HepG2 (cell line): ENCODE measurements at regions not wholly inside any gene's neighbourhood (a gene's known extent, or its start where the extent isn't known, plus 50 kb on each side); places are given as distances from the start of the nearest gene placed in this dataset.

Source experiments
- ATAC-seq: fragments of 200-7000 bp; cut with Tn5 transposase; 3 replicates; pipeline ENCODE4 v1.9.1; 2020; ENCODE audit warnings: mild to moderate bottlenecking, moderate library complexity
- BruUV-seq: library from RNA; stranded (reverse); fragments of 400-500 nt; replicated peaks from 2 replicates; lab custom pipeline; 2021; lab: Mats Ljungman, UMichigan
- CTCF ChIA-PET: fragments of 300-600 bp; formaldehyde crosslinking; extraction: SDS; loops from one replicate; lab custom pipeline; 2021; ENCODE audit warnings: low total read pairs, inconsistent platforms, low intra/inter-chr PET ratio; lab: Yijun Ruan, JAX
- POLR2A ChIA-PET: fragments of 350-600 bp; sonication (Branson Sonifier 250); formaldehyde crosslinking; loops from one replicate; lab custom pipeline; 2020; ENCODE audit warnings: antibody characterized with exemption, inconsistent platforms; lab: Yijun Ruan, JAX
- DNase-seq: peaks from one replicate; pipeline ENCODE4 v3.0.0-alpha.2; 2015; ENCODE audit warnings: low spot score
- FAIRE-seq: peaks from 3 replicates; lab custom pipeline; 2011; peaks lifted over from hg19 to GRCh38; lab: Jason Lieb, UNC
- H2AFZ ChIP-seq: one replicate; pipeline ENCODE4 v1.6.1; 2011; ENCODE audit warnings: low read length, inconsistent platforms
- H3K27ac ChIP-seq: fragments of 300-600 bp; 3 replicates; pipeline ENCODE4 v1.8.0; 2011; ENCODE audit warnings: mixed run types, mild to moderate bottlenecking, mixed read lengths, low read length, inconsistent platforms; ENCODE audit not compliant: insufficient read depth; ENCODE audit errors: extremely low read length
- H3K27me3 ChIP-seq, 2 experiments: fragments of 200-600 bp in 1 of 2; 2 replicates in 1 of 2; 3 replicates in 1 of 2; pipeline versions ENCODE4 v1.6.0 to v1.8.0; 2011; ENCODE audit warnings: low read length in 2 of 2, mild to moderate bottlenecking in 2 of 2, moderate library complexity in 2 of 2, inconsistent platforms in 1 of 2; ENCODE audit not compliant: insufficient read depth in 2 of 2, control insufficient read depth in 1 of 2
- H3K36me3 ChIP-seq, 2 experiments: fragments of 200-600 bp in 1 of 2; replicated peaks in 1 of 2; 2 replicates in 1 of 2; 3 replicates in 1 of 2; pipeline versions ENCODE4 v1.5.1 to v1.8.0; 2011; ENCODE audit warnings: low read length in 2 of 2, inconsistent platforms in 1 of 2; ENCODE audit not compliant: insufficient read depth in 2 of 2, control insufficient read depth in 1 of 2
- H3K4me1 ChIP-seq: 2 replicates; pipeline ENCODE4 v1.5.1; 2012; ENCODE audit warnings: low read length, inconsistent platforms; ENCODE audit not compliant: insufficient read depth
- H3K4me2 ChIP-seq: 2 replicates; pipeline ENCODE4 v1.6.0; 2011; ENCODE audit warnings: low read depth, low read length, inconsistent platforms
- H3K4me3 ChIP-seq, 3 experiments: fragments of 200-600 bp in 1 of 3; sonication (generic), shearing (Covaris generic) in 1 of 3; replicated peaks in 1 of 3; 2 replicates each; pipeline ENCODE4 v1.5.1; 2011 to 2016; ENCODE audit warnings: low read length in 3 of 3, inconsistent platforms in 2 of 3, low read depth in 2 of 3, mild to moderate bottlenecking in 2 of 3, control low read depth in 1 of 3, mixed read lengths in 1 of 3; ENCODE audit not compliant: insufficient read depth in 1 of 3
- H3K79me2 ChIP-seq: one replicate; pipeline ENCODE4 v1.6.1; 2011; ENCODE audit warnings: low read length, inconsistent platforms; ENCODE audit not compliant: insufficient read depth
- H3K9ac ChIP-seq: 2 replicates; pipeline ENCODE4 v1.6.0; 2011; ENCODE audit warnings: mild to moderate bottlenecking, low read depth, low read length, inconsistent platforms; ENCODE audit not compliant: insufficient read depth
- H3K9me3 ChIP-seq: 2 replicates; pipeline ENCODE4 v1.5.1; 2012; ENCODE audit warnings: mild to moderate bottlenecking, low read length
- H4K20me1 ChIP-seq: 2 replicates; pipeline ENCODE4 v1.6.0; 2011; ENCODE audit warnings: inconsistent platforms, mild to moderate bottlenecking, low read length, moderate library complexity; ENCODE audit not compliant: insufficient read depth
- CAMTA2 ChIP-seq: sonication (generic); formaldehyde crosslinking; IDR thresholded peaks from 2 replicates; pipeline ENCODE4 v1.4.0; 2020; ENCODE audit warnings: mild to moderate bottlenecking, missing genetic modification reagents, borderline replicate concordance
- CEBPZ ChIP-seq: IDR thresholded peaks from 2 replicates; pipeline ENCODE4 v1.6.1; 2012; ENCODE audit warnings: low read length, improper control_type of control experiment
- ETS1 ChIP-seq: sonication (generic); formaldehyde crosslinking; IDR thresholded peaks from 2 replicates; pipeline ENCODE4 v1.4.0; 2020; ENCODE audit warnings: missing genetic modification reagents
- HINFP ChIP-seq: sonication (generic); formaldehyde crosslinking; IDR thresholded peaks from 2 replicates; pipeline ENCODE4 v1.4.0; 2020; ENCODE audit warnings: low read depth, mild to moderate bottlenecking, missing genetic modification reagents
- HNRNPK ChIP-seq: fragments of 200-400 bp; formaldehyde crosslinking; IDR thresholded peaks from 2 replicates; pipeline ENCODE4 v1.6.1; 2018; ENCODE audit warnings: low read length, low read depth, moderate library complexity, mild to moderate bottlenecking; ENCODE audit not compliant: poor library complexity, severe bottlenecking
- HOMEZ ChIP-seq: IDR thresholded peaks from 2 replicates; pipeline ENCODE4 v1.6.1; 2016; ENCODE audit warnings: low read depth
- KLF12 ChIP-seq: sonication (generic); formaldehyde crosslinking; IDR thresholded peaks from 2 replicates; pipeline ENCODE4 v1.4.0; 2020; ENCODE audit warnings: missing genetic modification reagents, borderline replicate concordance
- NR3C1 ChIP-seq: sonication (generic); formaldehyde crosslinking; IDR thresholded peaks from 2 replicates; pipeline ENCODE4 v1.4.0; 2020; ENCODE audit warnings: missing genetic modification reagents
- SOX13 ChIP-seq, 3 experiments: fragments of 450-650 bp in 1 of 3; sonication (generic) in 1 of 3; formaldehyde crosslinking in 1 of 3; IDR thresholded peaks in 2 of 3; conservative IDR thresholded peaks in 1 of 3; 2 replicates each; pipeline versions ENCODE4 v1.5.0 to v1.6.1; 2016 to 2020; ENCODE audit warnings: antibody characterized with exemption in 1 of 3, mild to moderate bottlenecking in 1 of 3, missing compliant biosample characterization in 1 of 3, missing genetic modification reagents in 1 of 3, moderate library complexity in 1 of 3
- ZNF234 ChIP-seq: sonication (generic); formaldehyde crosslinking; conservative IDR thresholded peaks from 2 replicates; pipeline ENCODE4 v1.5.1; 2020; ENCODE audit warnings: mild to moderate bottlenecking, missing genetic modification reagents
- ZNF782 ChIP-seq: sonication (generic); formaldehyde crosslinking; IDR thresholded peaks from 2 replicates; pipeline ENCODE4 v1.4.0; 2020; ENCODE audit warnings: missing genetic modification reagents, mild to moderate bottlenecking, borderline replicate concordance
- ZNF841 ChIP-seq: sonication (generic); formaldehyde crosslinking; IDR thresholded peaks from 2 replicates; pipeline ENCODE4 v1.8.1; 2023; ENCODE audit warnings: missing genetic modification reagents, borderline replicate concordance
- WGBS: methylation state at CpG from one replicate; pipeline ENCODE4 v1.1.6; 2017; ENCODE audit warnings: low lambda C conversion rate; 5-methylcytosine and 5-hydroxymethylcytosine counted together
- in situ Hi-C: cut with HindIII; loops from 2 replicates; pipeline ENCODE4 v1.10.0; 2017; ENCODE audit warnings: low pct_unique_long_range_greater_than_20kb; ENCODE audit not compliant: extremely low pct_ligation_motif_present
- intact Hi-C: fragments of 100-400 bp; cut with micrococcal nuclease; formaldehyde crosslinking; loops from one replicate; pipeline ENCODE4 v1.10.0; 2022; ENCODE audit not compliant: unreplicated experiment

- TF ChIP-seq CEBPZ (no peak), ZNF782 (CRISPR knock-in tag) (no peak), SOX13 (IDR thresholded peaks at IDR 0.05) (no peak), SOX13 (CRISPR knock-in tag; conservative IDR thresholded peaks at IDR 0.05 in 1 of 2, IDR thresholded peaks at IDR 0.05 in 1 of 2) (no peak)
Measured at GRCh38 chr5:27821681-27822080, 783.3 kb upstream of the CDH9 start (continued).

GRCh38 chr5:27818888-27819287 lies 780.5 kb upstream of the CDH9 start:
- 31% methylated on average over 1 of the region's 1 CpG for WGBS
- no peak for FAIRE-seq

More at GRCh38 chr5:27818888-27819287, 780.5 kb upstream of the CDH9 start:
- Histone ChIP-seq H4K20me1 (no peaks in the 10 kb centered on the region), H3K9ac (no peak overlapping the region), H3K4me1 (no peaks in the 10 kb centered on the region), H3K9me3 (no peaks in the 10 kb centered on the region), H3K27me3 (no peaks in the 10 kb centered on the region), H3K27ac (no peak overlapping the region), H3K4me2 (no peak overlapping the region), H3K79me2 (no peaks in the 10 kb centered on the region), H3K4me3 (no peak overlapping the region), H3K36me3 (no peaks in the 10 kb centered on the region), H2AFZ (no peak overlapping the region)
- ChIA-PET POLR2A (no interaction called here), CTCF (no interaction called here)
- TF ChIP-seq ZNF841 (CRISPR knock-in tag): no peak
- no peak for TF ChIP-seq CAMTA2 (CRISPR knock-in tag)
- no peak for TF ChIP-seq HINFP (CRISPR knock-in tag)
- no peak for TF ChIP-seq KLF12 (CRISPR knock-in tag)
- no peak for TF ChIP-seq ETS1 (CRISPR knock-in tag)
- TF ChIP-seq ZNF234 (CRISPR knock-in tag): no peak
- TF ChIP-seq HNRNPK: no peak
- no peak for TF ChIP-seq HOMEZ (CRISPR knock-in tag)
- TF ChIP-seq NR3C1 (CRISPR knock-in tag): no peak
- no TSS peak for BruUV-seq
- ATAC-seq: no peak
- intact Hi-C loops: no loop called here
- DNase-seq: no peak
- in situ Hi-C loops: no loop called here
